Smooth muscle cell (in vitro differentiated cells): ENCODE measurements at regions not wholly inside any gene's neighbourhood (a gene's known extent, or its start where the extent isn't known, plus 50 kb on each side); places are given as distances from the start of the nearest gene placed in this dataset.

Source experiments
- DNase-seq: peaks from one replicate; lab custom pipeline; 2025; ENCODE audit not compliant: unreplicated experiment; lab: John Stamatoyannopoulos, UW
- H2AFZ ChIP-seq: fragments of 200-600 bp; sonication (generic); 2 replicates; pipeline ENCODE4 v1.6.0; 2016; ENCODE audit warnings: antibody characterized with exemption, low read depth, mild to moderate bottlenecking
- H3F3A ChIP-seq: fragments of 200-600 bp; sonication (generic); 2 replicates; pipeline ENCODE4 v1.6.0; 2017; ENCODE audit warnings: antibody characterized with exemption, low read depth
- H3K27ac ChIP-seq: fragments of 200-600 bp; sonication (generic); 2 replicates; pipeline ENCODE4 v1.5.1; 2016; ENCODE audit warnings: low read depth, mild to moderate bottlenecking
- H3K27me3 ChIP-seq: fragments of 200-600 bp; sonication (generic); 2 replicates; pipeline ENCODE4 v1.6.1; 2016; ENCODE audit warnings: low read depth, mild to moderate bottlenecking
- H3K36me3 ChIP-seq: fragments of 200-600 bp; sonication (generic); 2 replicates; pipeline ENCODE4 v1.5.1; 2016; ENCODE audit warnings: low read depth
- H3K4me1 ChIP-seq: fragments of 200-600 bp; sonication (generic); 2 replicates; pipeline ENCODE4 v1.5.1; 2016; ENCODE audit warnings: low read depth
- H3K4me2 ChIP-seq: fragments of 200-600 bp; sonication (generic); 2 replicates; pipeline ENCODE4 v1.6.0; 2016; ENCODE audit warnings: mild to moderate bottlenecking
- H3K4me3 ChIP-seq: fragments of 200-600 bp; sonication (generic); 2 replicates; pipeline ENCODE4 v1.5.1; 2016; ENCODE audit warnings: mild to moderate bottlenecking
- H3K79me2 ChIP-seq: fragments of 200-600 bp; sonication (generic); 2 replicates; pipeline ENCODE4 v1.6.0; 2016; ENCODE audit warnings: low read depth, mild to moderate bottlenecking
- H3K9ac ChIP-seq: fragments of 200-600 bp; sonication (generic); 2 replicates; pipeline ENCODE4 v1.6.0; 2016; ENCODE audit warnings: low read depth
- H3K9me3 ChIP-seq: fragments of 200-600 bp; sonication (generic); replicated peaks from 2 replicates; pipeline ENCODE4 v1.5.1; 2016; ENCODE audit warnings: low read depth
- H4K20me1 ChIP-seq: fragments of 200-600 bp; sonication (generic); 2 replicates; pipeline ENCODE4 v1.6.0; 2016; ENCODE audit warnings: low read depth
- WGBS: methylation state at CpG from one replicate; pipeline ENCODE4 v1.1.7; 2016; ENCODE audit warnings: low lambda C conversion rate; 5-methylcytosine and 5-hydroxymethylcytosine counted together
- TF ChIP-seq, protein P1 (sequence below): fragments of 200-600 bp; sonication (generic); IDR thresholded peaks from 2 replicates; pipeline ENCODE4 v1.5.1; 2017; ENCODE audit warnings: borderline replicate concordance, mild to moderate bottlenecking, antibody characterized with exemption; ENCODE audit not compliant: insufficient read depth, poor library complexity, severe bottlenecking

DNA sequence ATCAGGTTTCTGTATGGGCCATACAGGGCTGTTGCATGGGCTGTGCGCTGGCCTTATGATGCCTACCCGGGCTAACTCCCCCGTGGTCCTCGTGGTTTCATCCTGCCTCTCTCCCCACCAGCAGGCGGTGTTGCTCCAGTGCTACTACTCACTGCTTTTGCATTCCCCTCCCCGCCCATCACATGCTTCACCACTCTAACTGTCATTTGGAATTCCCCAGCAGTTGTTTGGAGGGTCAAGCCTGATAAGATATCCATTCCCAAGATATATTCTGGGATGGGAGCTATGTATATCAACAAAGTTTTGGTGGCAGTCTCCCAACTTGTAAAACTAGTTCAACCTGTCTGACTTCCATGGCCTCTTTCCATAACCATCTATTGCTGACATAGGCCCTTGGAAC, 233.2 kb upstream of the SOX4 start:
- Histone ChIP-seq H3K27me3 (no peaks in the 10 kb centered on the region), H3K4me3 (no peak overlapping the region), H3K4me1 (no peaks in the 10 kb centered on the region), H3K36me3 (no peaks in the 10 kb centered on the region), H3K9me3 (no peaks in the 10 kb centered on the region), H3K4me2 (no peak overlapping the region), H3F3A (no peaks in the 10 kb centered on the region), H2AFZ (no peak overlapping the region), H4K20me1 (no peaks in the 10 kb centered on the region), H3K27ac (no peak overlapping the region), H3K79me2 (no peaks in the 10 kb centered on the region), H3K9ac (no peak overlapping the region)
- 94% methylated on average over 6 of the region's 6 CpGs for WGBS
- no peak for DNase-seq
- TF ChIP-seq, protein P1, sequence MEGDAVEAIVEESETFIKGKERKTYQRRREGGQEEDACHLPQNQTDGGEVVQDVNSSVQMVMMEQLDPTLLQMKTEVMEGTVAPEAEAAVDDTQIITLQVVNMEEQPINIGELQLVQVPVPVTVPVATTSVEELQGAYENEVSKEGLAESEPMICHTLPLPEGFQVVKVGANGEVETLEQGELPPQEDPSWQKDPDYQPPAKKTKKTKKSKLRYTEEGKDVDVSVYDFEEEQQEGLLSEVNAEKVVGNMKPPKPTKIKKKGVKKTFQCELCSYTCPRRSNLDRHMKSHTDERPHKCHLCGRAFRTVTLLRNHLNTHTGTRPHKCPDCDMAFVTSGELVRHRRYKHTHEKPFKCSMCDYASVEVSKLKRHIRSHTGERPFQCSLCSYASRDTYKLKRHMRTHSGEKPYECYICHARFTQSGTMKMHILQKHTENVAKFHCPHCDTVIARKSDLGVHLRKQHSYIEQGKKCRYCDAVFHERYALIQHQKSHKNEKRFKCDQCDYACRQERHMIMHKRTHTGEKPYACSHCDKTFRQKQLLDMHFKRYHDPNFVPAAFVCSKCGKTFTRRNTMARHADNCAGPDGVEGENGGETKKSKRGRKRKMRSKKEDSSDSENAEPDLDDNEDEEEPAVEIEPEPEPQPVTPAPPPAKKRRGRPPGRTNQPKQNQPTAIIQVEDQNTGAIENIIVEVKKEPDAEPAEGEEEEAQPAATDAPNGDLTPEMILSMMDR = no peak

DNA sequence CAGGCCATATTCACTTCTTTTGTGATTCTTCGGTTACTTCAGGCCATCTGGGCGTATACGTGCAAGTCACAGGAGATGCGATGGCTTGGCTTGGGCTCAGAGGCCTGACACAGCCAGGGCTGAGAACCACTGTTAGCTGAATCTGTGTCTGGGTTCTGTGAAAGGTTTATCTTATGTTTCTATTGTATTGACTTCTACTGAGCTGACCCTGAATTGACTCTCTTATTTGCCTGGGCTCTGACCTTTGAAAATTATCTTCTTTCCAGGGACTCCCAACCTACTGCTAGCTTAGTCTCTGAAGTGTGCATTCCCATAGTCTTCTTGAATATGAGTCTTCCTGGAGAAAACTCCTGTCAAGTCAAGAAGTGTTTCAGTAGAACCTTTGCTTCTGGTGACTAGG, 226.4 kb upstream of the SOX4 start:
- Histone ChIP-seq H3K27me3 (peaks cover 9% of the 10 kb centered on the region), H3F3A (no peaks in the 10 kb centered on the region), H2AFZ (no peak overlapping the region), H3K4me3 (no peak overlapping the region), H4K20me1 (no peaks in the 10 kb centered on the region), H3K9me3 (no peaks in the 10 kb centered on the region), H3K4me2 (no peak overlapping the region), H3K27ac (no peak overlapping the region), H3K9ac (no peak overlapping the region), H3K79me2 (no peaks in the 10 kb centered on the region), H3K4me1 (peaks cover 13% of the 10 kb centered on the region), H3K36me3 (no peaks in the 10 kb centered on the region)
- WGBS = 89% methylated on average over 4 of the region's 4 CpGs
- no peak for DNase-seq
- TF ChIP-seq, protein P1 = no peak

DNA sequence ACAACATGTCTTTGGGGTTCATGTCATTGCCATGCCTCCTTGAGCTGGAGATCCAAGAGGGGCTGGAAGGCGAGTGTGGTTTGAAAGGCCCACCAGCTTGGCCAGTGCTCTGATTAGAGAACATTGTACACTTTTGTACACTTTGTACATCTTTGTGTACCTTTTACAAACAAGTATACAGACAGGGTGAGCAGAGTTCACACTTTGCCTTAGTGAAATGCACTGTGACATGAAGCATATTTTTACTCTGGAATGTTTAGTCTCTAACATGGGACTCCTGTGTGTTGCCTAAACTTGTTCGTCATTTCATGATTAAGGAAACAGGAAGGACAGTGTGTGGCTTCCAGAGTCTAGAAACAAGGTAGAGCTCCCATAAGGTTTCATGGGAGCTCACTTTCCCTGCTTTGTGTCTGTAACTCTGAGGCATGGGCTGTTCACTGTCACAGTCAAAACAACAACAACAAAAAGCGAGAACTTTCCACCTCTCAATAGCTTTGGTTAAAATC, 225.8 kb upstream of the SOX4 start:
- Histone ChIP-seq H3K79me2 (no peaks in the 10 kb centered on the region), H3K27me3 (peaks cover 9% of the 10 kb centered on the region), H3K36me3 (no peaks in the 10 kb centered on the region), H2AFZ (no peak overlapping the region), H4K20me1 (no peaks in the 10 kb centered on the region), H3F3A (no peaks in the 10 kb centered on the region), H3K4me2 (no peak overlapping the region), H3K4me3 (no peak overlapping the region), H3K4me1 (peaks cover 14% of the 10 kb centered on the region), H3K9ac (no peak overlapping the region), H3K9me3 (no peaks in the 10 kb centered on the region), H3K27ac (peak overlapping the region; percentile 36)
- no peak for DNase-seq
- 86% methylated on average over 3 of the region's 3 CpGs for WGBS
- TF ChIP-seq, protein P1 = no peak

DNA sequence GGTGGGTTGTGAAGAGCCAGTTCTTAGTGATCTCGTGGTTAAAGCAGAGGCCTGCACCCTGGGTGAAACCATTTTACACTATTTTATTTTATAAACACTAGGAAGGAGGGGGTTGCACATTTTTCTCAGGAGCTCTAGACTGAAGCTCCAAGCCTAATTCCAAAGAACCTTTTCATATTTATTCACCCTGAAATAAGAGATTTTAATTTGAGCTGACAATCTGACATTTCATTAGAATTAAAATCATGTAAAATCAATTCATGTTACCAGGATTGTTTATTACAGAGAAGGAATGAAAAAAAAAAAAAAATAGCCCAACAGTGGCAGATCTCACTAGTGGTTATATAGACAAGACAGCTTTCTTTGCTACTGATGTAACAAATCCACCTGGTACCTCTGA, 222.5 kb upstream of the SOX4 start:
- no peak overlapping the region for H3K9ac ChIP-seq
- WGBS = 90% methylated on average over 1 of the region's 1 CpG
- no peak overlapping the region for H2AFZ ChIP-seq
- peaks cover 7% of the 10 kb centered on the region for H3F3A ChIP-seq
- H3K79me2 ChIP-seq = no peaks in the 10 kb centered on the region
- TF ChIP-seq, protein P1 = no peak
- H3K9me3 ChIP-seq = no peaks in the 10 kb centered on the region
- H3K27me3 ChIP-seq = peaks cover 9% of the 10 kb centered on the region
- H4K20me1 ChIP-seq = no peaks in the 10 kb centered on the region
- DNase-seq = no peak
- no peaks in the 10 kb centered on the region for H3K36me3 ChIP-seq
- H3K4me3 ChIP-seq = no peak overlapping the region
- H3K4me1 ChIP-seq = peaks cover 14% of the 10 kb centered on the region
- H3K27ac ChIP-seq = no peak overlapping the region
- H3K4me2 ChIP-seq = no peak overlapping the region
